ENCODE measurements at regions not wholly inside any gene's neighbourhood (a gene's known extent, or its start where the extent isn't known, plus 50 kb on each side); places are given as distances from the start of the nearest gene placed in this dataset.
"Not testable (repeated sequence)": the region's sequence is repeated elsewhere in the genome, so short reads cannot be mapped to it uniquely, and the experiment has no call there.

DNA sequence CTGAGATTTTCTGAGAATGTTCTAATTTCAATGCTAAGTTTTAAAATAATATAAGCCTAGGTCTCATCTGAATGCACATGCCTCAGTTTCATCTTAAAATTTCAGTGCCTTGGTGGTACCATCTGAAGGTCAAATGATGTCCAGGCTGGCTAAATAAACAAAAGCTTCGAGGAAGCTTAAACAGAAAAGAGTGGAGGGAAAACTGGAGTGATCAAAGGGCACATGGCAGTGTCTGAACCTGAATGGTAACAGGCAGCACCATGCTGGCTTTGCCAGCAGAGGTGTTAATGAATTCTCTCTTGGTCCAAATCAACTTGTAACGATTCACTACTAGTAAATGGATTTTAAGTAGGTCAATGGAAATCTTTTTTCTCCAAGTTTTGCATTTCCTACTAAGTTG lies 158.4 kb upstream of the MEX3C start:
- ATAC-seq, result no peak
- Histone ChIP-seq H3K4me3 (no peak overlapping the region), H3K27ac (no peak overlapping the region), H3K9me3 (no peaks in the 10 kb centered on the region), H3K4me1 (no peaks in the 10 kb centered on the region), H3K27me3 (no peaks in the 10 kb centered on the region), H3K36me3 (no peaks in the 10 kb centered on the region)
- intact Hi-C loops (cut with DNase I), result no loop called here
- no peak for DNase-seq
- TF ChIP-seq, protein P1, sequence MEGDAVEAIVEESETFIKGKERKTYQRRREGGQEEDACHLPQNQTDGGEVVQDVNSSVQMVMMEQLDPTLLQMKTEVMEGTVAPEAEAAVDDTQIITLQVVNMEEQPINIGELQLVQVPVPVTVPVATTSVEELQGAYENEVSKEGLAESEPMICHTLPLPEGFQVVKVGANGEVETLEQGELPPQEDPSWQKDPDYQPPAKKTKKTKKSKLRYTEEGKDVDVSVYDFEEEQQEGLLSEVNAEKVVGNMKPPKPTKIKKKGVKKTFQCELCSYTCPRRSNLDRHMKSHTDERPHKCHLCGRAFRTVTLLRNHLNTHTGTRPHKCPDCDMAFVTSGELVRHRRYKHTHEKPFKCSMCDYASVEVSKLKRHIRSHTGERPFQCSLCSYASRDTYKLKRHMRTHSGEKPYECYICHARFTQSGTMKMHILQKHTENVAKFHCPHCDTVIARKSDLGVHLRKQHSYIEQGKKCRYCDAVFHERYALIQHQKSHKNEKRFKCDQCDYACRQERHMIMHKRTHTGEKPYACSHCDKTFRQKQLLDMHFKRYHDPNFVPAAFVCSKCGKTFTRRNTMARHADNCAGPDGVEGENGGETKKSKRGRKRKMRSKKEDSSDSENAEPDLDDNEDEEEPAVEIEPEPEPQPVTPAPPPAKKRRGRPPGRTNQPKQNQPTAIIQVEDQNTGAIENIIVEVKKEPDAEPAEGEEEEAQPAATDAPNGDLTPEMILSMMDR (IDR thresholded peaks at IDR 0.05), result no peak

DNA sequence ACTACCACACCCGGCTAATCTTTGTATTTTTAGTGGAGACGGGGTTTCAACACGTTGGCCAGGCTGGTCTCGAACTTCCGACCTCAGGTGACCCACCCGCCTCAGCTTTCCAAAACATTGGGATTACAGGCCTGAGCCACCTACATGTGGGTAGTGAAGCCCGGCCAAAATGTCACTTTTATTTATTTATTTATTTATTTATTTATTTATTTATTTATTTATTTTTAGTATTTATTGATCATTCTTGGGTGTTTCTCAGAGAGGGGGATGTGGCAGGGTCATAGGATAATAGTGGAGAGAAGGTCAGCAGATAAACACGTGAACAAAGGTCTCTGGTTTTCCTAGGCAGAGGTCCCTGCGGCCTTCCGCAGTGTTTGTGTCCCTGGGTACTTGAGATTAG lies 162.8 kb upstream of the MEX3C start:
- H3K4me1 ChIP-seq; H3K4me3 ChIP-seq; ATAC-seq; intact Hi-C loops (cut with DNase I); H3K27ac ChIP-seq; H3K36me3 ChIP-seq; DNase-seq; H3K27me3 ChIP-seq; H3K9me3 ChIP-seq: not testable (repeated sequence)

DNA sequence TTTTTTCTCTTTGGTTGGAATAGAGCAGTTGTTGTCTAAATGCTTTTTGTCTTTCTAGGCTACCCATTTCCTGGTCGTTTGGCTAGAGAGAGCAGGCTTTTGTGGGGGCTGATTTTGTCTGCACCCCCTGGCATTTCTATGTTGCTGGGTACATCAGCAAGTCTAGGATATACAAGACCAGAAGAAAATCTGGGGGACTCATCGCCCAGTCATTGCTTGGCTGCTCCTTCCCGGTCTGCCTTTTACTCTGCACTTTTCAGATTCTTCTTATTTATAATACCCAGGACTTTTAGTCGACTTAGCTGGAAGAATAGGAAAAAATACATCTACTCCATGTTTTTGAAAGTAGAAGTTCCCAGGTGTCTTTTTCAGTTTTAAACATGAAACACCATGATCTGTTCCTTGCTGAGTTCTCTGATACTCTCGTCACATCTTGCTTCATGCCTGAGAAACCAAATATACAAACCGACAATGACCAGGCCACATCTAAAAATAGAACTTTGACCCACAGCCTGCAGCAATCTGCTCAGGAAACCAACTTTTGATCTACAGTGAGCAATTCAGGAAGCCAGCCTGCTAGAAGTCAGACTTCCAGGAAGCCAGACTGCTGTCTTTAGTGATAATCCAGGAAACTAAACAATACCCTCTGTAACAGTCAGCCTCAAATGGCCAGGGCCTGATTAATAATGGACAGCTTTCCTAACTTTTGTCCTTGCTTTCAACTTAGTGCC lies 163.8 kb upstream of the MEX3C start:
- no peaks in the 10 kb centered on the region for H3K36me3 ChIP-seq
- ATAC-seq, result no peak
- intact Hi-C loops (cut with DNase I), result no loop called here
- H3K9me3 ChIP-seq, result no peaks in the 10 kb centered on the region
- DNase-seq, result no peak
- no peak overlapping the region for H3K27ac ChIP-seq
- no peaks in the 10 kb centered on the region for H3K27me3 ChIP-seq
- H3K4me1 ChIP-seq, result no peaks in the 10 kb centered on the region
- TF ChIP-seq, protein P1 (IDR thresholded peaks at IDR 0.05), result no peak
- no peak overlapping the region for H3K4me3 ChIP-seq

DNA sequence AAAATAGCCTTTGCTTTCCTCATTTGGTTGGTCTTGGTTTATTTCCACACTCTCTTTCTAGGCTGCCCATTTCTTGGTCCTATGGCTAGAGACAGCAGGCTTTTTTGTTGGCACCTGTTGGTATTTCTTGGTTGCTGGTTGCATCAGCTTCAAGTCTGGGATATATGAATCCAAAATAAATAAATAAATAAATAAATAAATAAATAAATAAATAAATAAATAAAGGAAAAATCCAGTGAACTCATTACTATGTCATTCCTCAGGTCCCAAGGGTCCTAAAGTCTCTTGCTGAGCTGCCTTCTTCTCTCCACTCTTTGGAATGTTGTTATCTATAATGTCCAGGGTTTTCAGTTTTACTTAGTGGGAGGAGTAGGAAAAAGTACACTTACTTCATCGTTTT lies 165.9 kb upstream of the MEX3C start:
- Histone ChIP-seq H3K27ac (no peak overlapping the region), H3K27me3 (no peaks in the 10 kb centered on the region), H3K4me1 (no peaks in the 10 kb centered on the region), H3K4me3 (no peak overlapping the region), H3K9me3 (no peaks in the 10 kb centered on the region), H3K36me3 (no peaks in the 10 kb centered on the region)
- ATAC-seq (no peak), DNase-seq (no peak)
- intact Hi-C loops (cut with DNase I), result no loop called here
- TF ChIP-seq, protein P1 (IDR thresholded peaks at IDR 0.05), result no peak

DNA sequence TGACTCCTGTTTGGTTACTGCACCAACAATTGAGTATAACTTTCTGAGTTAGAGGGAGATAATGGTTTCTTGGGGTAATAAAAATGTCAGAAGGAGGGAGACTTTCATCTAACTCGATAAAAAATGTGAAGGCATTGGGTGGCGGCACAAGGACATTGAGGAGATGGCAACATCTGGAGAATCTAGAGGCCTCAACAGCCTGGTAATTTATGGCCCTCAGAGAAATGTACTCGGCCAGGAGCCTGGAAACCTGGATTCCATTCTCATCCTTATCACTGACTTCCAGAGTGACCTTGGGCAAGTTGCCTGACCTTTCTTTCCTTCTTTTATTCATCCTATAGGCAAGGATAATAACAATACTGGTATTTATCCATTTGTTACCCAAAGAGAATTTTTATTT lies 173.5 kb upstream of the MEX3C start:
- ATAC-seq (no peak), DNase-seq (no peak)
- H3K4me3 ChIP-seq, result no peak overlapping the region
- H3K9me3 ChIP-seq, result peaks cover 0 to 2% of the 10 kb centered on the region in 2 donors
- H3K36me3 ChIP-seq, result no peaks in the 10 kb centered on the region
- H3K4me1 ChIP-seq, result no peaks in the 10 kb centered on the region
- no peaks in the 10 kb centered on the region for H3K27me3 ChIP-seq
- TF ChIP-seq, protein P1 (IDR thresholded peaks at IDR 0.05), result no peak
- no peak overlapping the region for H3K27ac ChIP-seq
- intact Hi-C loops (cut with DNase I), result no loop called here

DNA sequence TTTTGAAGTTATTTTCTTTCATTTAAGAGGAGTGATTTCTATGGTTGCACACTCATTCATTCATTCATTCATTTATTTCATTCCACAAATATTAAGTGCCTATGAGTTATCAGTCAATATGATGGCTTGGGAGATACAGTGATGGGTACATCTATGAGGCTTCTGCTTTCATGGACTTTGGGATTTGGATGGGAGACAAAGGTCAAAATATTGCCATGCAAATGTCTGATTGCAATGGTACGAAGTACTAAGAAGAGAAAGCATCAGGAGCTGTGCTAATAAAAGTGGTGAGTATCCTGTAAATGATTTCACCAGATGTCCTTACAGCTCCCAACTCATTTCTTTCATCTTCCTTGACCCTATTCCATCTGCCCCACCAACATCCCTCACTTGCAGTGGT lies 174.4 kb upstream of the MEX3C start:
- no peak for ATAC-seq
- H3K36me3 ChIP-seq, result no peaks in the 10 kb centered on the region
- TF ChIP-seq, protein P1 (IDR thresholded peaks at IDR 0.05), result no peak
- no peak for DNase-seq
- peaks cover 0 to 2% of the 10 kb centered on the region in 2 donors for H3K9me3 ChIP-seq
- intact Hi-C loops (cut with DNase I), result no loop called here
- H3K27me3 ChIP-seq, result no peaks in the 10 kb centered on the region
- H3K4me1 ChIP-seq, result no peaks in the 10 kb centered on the region
- H3K27ac ChIP-seq, result no peak overlapping the region
- H3K4me3 ChIP-seq, result no peak overlapping the region
